HT1080 (cell line): ENCODE measurements at regions not wholly inside any gene's neighbourhood (a gene's known extent, or its start where the extent isn't known, plus 50 kb on each side); places are given as distances from the start of the nearest gene placed in this dataset.
"Not testable (repeated sequence)": the region's sequence is repeated elsewhere in the genome, so short reads cannot be mapped to it uniquely, and the experiment has no call there.

Experiments used
- DNase-seq: peaks from one replicate; pipeline ENCODE4 v3.0.0-alpha.2; 2015; ENCODE audit warnings: low read depth

DNA sequence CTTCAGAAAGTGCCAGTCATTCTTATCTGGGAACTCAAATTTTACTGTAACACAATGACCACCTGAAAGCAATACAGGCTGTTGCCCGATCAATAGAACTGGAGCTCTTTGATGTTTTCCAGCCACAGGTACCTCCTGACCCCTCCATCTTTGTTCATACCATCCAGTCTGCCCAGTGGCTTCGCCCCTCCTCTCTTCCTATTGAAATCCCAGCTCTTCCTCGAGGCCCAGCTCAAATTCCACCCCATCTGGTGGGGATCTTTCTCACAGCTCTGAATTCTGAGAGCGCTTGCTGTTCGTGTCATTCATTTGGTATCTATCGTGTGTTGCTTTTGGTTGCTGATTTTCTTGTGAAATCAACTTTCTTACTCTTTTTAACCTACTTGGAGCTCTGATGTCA is 87.9 kb upstream of the CNKSR3 start:
- DNase-seq, result no peak

DNA sequence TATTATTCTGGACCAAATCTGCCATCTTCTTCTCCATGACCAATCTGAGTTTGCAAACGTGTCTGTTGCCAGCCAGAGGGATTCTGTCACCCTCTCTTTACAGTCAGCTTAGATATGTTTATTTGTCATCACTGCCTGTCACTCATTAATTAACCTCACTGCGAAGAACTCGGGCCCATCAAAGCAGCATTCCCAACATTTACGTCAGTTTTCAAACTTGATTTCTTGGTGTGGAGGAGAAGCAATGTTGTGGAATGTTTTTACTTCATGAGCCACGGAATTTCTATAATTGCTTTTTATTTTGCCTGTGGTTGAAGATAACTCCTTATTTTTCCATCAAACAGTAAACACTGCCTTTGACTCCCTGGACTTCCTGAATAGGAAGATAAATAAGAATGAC is 91.8 kb upstream of the CNKSR3 start:
- DNase-seq, result no peak

DNA sequence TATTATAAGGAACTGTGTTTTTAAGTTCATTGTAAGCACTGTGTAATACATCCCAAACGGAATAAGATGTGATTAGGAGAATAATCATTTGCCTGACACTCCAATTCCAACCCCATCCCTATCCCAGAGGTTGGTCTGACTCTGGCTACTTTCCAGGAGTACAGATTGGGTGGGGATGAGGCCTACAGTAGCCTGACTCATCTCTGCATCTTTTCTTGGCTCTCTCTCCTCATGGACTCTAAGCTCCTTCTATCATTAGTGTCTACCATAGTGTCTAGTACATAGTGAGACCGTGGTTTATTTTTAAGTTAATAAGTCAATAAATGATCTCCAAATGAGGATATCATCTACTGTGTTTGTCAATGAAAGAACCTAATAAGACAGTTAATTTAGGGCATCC is 92.2 kb upstream of the CNKSR3 start:
- DNase-seq, result peak; percentile 21

DNA sequence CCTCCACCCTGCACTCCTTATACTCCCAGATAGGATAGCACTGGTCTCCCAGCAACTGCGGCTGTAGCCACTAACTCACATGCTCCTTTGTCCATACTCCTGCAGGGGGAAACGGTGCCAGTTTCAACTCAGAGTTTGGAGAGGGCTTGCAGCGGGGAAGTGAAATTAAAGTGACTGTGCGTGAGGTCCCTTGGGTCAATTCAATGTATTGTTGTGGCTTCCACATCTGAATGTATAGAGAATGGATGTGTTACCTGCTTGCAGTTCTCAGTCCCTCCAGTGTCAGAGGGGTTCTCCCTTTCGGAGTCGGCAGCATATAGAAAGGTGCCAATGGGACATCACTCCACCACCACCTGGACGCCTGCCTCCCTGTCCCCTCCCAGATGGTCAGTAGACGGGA is 93.6 kb upstream of the CNKSR3 start:
- DNase-seq, result no peak

DNA sequence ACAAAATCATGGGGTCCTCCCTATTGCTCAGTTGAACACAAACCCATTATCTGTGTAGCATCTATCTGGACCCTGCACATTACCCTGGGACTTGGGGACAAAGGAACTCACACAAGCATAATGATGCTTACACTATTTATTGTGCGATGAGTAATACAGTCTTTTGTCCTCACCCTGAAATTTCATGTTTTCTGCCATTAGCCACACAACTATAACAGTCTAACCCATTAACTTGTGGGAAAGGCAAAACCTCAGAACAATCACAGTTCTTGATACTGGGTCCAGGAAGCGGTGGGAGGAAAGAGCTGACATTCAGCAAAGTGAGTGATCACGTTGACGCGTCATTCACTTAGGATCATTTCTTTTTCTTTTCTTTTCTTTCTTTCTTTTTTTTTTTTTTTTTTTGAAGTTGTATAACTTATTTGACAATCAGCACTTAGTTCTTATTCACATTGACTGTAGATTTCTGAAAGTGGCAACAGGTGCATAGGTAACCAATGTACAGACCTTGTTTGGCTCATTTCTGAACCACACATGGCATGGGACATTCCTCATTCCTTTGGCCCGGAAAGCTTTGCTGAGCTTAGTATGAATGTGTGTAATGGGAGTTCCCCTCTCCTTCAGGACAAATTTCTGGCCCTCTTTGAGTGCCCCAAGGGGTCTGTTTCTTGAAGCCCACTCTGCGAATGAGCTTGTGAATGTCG is 94.8 kb upstream of the CNKSR3 start:
- DNase-seq, result peak; percentile 58

DNA sequence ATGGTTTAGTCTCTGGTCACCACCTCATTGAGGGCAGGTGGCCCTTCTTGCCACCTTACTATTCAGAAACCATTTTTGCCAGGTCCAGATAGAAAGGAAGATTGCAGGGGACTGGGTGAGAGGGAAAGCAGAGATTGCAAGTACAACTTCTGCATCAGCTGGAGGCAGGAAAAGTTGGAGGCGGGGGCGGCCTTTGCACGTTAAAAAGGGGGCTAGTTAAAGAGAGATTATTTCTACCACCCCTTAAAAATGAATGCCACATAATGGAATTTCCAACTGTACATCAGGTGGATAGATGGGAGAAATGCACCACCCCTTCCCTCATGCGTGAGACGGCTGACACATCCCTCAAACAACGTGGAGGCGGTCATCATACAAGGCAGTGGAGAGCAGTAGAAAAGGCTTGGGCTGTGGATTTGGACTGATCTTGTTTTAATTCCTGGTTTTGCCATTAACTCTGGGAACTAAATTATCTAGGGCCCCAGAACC is 95.4 kb upstream of the CNKSR3 start:
- DNase-seq, result no peak

DNA sequence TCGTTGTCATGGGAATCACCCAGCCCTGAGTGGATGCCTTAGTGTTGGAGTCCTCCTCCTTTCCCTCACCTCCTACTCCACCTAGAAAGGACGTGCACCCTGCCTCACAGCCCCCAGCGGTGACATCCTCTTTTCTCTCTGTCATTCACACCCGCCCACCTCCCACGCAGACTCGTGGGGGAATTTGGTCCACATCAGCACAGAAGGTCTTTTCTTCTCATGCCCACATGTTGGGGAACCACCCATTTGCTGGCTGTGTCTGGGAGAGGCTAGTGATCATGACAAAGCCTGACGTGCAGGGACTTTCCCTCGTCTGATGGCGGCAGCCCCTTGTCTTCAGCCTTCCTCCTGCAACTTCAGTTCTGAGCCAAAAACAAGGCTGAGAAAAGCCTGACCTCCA is 96.0 kb upstream of the CNKSR3 start:
- no peak for DNase-seq

DNA sequence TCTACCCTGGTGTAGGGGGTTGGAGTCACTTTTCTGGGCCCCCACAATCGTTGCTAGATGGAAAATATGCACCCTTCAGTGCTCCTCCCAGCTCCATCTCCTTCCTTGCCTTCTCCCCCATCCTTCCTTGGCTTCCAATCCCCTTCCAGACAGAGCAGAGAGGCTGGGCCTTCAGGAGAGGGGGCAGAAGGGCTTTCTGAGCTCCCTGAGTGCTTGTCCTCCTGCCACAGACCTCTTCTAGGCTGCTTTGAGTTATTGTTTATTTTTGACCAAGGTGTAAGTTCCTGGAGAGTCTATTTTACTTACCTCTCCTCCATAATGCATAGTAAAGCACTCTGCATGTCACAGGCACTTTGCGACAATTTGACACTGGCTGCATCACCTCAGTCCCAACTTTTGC is 96.4 kb upstream of the CNKSR3 start:
- DNase-seq, result no peak

DNA sequence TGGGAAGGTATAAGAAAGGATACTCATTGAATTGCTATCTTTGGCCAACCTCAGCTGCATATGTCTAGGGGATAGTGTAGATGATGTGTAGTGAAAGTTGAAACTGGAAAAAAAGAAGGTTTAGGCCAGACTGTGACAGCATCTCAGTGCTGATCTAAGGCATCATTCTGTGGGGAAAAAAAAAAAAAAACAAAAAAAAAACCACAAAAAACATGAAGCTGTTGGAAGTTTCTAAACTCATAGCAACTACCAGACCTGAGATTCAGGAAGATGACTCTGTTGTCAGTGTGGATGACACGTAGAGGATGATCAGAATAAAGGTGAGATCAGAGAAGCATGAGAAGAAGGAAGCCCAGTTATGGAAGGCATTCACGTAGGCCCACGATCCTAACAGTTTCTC is 100.8 kb upstream of the CNKSR3 start:
- DNase-seq, result no peak

DNA sequence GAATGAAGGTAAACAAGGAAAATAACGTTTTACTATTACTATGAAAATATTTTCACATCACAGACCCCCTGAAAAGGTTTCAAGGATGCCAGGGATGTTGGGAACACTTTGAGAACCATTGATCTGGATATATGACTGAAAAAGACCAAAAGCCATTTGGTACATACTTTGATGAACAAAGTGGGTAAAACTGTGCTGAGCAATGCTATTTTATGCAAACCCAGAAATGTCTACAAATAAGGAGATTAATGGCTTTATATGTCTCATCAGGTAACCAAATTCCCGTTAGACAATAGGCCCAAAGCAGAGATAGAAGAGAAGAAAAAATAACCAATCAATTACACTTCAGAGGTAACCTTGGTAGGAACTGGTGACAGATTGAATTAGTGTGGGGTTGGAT is 101.4 kb upstream of the CNKSR3 start:
- DNase-seq, result no peak

DNA sequence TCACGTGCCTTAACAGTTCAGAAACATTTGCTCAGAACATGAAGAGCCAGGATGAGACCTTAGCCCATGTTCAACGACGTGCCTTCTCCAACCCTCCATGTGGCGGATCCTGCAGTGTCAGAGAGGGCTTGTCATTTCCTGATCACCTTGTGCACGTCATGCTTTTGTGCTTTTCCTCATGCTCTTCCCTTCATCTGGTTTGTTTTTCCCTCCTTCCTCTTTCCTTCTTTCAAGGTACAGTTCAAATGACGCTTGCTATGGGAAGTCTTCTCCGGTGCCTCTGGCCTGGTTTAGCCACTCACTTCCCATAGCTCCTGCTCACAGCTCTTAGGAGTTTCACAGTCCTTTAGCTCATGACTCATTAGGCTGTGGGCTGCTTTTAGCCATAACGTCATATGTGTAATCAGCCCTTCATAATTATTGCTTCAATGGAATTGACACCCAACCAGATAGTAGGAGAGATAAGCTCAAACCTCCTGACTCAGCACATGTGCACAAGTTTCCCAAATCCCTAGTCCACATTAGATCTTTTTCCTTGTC is 102.7 kb upstream of the CNKSR3 start:
- DNase-seq, result peak; percentile 74

DNA sequence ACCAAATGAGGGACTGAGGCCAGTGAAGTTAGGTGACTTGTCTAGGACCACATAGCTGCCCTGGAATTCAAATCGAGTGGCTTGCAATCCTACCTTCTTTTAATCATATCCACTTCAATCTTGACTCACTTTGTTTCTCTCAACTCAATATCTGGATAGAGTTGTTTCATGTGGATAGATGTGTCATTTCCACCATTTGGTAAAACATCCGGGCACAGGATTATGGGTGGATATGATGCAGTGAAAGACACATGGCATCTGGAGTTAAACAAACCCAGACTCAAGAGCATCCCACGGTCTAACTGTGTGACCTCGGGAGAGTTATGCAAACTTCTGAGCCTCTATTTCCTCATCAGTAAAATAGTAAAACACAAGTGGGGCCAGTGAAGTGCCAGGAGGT is 103.6 kb upstream of the CNKSR3 start:
- DNase-seq, result peak; percentile 76

DNA sequence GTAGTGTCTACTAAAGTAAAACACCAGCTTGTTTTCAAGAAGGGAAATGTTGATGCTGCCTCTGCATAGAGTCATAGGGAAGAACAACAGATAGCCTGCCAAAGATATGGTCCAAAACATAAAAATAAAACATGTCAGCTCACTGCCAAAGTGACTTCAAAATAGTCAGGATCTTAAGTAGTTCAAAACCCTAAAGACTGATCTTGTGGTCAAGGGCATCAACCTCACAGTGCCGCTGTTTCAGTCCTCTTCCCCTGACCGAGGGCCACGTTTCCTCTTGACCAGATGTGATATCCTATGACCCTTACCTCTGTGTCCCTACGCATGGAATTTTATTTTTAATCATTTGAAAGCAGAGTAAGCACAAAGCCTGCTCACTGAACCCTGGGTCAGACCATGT is 104.2 kb upstream of the CNKSR3 start:
- DNase-seq, result no peak

DNA sequence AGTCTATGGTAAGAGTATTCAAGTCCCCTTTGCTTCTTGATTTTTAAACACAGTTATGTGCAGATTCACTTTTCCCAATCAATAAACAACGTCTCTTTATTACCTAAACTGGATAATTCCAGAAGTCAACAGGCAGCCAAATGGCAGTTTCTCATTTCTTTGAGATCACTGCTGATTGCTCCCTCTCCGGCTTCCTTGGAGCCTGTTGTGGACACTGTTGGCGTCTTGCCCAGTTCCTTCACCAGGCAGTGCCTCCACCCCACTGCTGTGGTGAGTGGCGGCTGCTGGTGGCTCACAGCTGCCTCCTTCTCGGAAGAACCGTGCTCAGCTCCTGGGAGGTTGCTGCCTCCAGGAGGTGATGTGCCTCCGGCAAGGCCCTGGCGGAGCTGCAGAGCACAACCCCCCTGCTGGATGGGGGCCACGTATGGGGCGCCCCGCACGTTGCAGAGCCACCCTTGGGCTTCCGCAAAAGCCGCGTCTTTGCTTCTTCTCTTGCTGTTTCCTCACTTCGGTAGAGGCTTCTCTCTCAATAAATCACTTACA is 105.1 kb upstream of the CNKSR3 start:
- DNase-seq, result peak; percentile 71

DNA sequence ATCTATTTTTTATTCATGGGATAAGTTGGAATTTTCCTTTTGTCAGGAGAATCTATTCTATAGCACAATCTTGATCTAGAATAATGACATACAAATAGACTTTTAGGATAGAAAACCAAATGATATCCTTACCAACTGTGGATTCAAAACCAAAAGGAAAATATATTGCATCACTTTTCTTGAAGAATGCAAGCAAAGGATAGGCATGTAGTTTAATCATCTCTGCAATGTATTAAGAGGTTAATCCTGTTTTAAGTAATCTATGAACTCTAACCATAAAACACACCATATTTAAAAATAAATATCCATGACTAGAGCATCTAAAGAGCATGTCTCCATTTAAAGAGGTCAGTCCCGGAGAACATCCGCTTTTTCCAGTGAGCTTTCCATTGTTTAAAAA is 106.7 kb upstream of the CNKSR3 start:
- no peak for DNase-seq

DNA sequence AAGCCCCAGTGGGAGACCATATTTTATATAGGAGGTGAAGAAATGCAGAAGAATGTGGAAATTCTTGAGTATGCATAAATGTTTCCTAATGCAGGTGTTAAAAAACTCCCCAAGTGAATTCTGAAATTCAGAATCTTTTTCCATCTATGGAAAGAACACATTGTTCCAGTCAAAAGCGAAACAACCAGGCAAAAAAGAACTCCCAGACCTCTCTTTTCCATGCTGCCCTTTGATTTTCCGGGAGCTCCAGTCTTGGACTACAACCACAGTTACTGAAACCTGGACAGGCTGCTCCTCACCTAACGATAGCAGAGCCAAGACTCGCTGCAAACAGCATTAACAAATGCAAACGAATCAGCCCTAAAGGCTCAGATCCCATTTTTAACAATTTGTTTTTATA is 108.7 kb upstream of the CNKSR3 start:
- no peak for DNase-seq

DNA sequence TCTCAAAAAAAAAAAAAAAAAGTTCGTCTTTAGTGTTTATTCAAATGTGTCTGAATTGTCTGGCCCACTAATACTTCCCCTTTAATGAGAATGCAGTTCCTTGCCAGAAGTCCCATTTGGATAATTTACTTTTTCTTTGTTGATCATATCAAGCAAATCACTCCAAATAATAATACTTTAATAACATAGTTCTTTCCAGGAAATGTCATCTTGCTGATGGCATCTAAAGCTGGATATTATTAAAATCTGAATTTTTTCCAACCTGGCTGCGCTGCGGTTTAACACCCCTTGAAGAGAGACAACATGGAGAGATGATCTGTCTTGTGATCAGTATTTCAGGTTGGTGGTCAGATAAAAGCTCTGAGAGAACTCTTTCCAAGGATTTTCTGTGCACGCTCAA is 111.2 kb upstream of the CNKSR3 start:
- no peak for DNase-seq

DNA sequence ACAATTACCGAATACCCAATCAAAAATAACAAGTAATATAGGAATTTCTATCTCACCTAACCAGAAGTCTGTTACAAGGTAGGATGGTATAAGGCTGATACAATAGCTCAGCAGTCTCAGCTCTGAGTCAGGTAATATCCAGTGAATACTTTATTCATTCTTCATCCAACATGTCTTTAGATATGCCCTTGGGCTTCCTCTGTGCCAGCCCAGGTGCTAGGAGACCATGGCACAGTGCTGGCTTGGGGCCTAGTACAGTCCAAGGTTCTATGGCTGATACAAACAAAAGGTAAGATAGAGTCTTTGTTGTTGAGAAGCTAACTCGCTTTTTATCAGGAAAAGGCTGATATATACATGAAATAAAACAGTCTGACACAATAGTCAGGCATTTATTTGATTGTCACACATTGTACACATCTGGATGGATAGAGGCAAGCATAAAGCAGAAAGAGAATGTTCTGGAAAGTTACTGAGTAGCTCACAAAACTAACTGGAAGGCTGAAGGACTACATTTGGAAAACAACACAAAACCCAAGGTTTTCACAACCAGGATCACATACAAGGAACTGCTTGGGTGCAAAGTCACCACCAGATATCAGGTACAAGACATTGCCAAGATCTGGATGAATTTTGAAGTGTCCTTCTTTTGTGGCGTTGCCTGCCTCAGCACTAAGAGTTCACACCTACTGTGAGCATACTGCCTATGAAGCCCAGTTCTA is 110.4 kb upstream of the SCAF8 start:
- DNase-seq, result no peak

DNA sequence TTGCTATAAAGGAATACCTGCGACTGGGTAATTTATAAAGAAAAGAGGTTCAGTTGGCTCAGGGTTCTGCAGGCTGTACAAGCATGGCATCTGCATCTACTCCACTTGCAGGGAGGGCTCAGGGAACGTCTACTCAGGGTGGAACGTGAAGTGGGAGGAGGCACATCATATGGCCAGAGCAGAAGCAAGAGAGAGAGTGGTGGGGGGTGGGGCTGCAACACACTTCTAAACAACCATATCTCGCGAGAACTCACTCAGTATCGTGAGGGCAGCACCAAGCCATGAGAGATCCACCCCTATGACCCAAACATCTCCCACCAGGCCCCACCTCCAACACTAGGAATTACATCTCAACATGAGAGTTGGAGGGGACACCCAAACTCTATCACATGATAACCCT is 109.8 kb upstream of the SCAF8 start:
- DNase-seq, result no peak

DNA sequence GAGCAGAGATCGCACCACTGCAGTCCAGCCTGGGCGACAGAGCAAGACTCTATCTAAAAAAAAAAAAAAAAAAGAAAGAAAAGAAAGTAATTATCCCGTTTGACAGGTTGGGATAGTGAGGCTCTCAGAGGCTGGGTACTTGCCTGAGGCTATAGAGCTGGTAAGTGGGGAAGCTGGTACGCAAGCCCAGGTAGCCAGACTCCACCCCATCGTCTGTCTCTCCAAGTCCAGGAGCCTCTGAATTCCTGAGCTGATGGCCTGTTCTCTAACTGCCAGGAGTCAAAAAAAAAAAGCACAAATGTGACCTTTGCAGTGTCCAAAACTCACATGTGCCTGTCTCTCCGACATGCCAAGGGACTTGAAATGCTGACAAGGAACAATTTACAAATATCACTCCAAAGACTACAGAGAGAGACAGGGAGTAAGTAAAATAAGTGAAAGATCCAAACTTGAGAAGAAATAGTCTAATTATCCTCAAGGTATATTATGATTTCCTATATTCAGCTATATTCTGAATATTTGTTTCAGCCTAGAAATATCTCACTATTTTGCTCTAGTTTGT is 109.1 kb upstream of the SCAF8 start:
- no peak for DNase-seq

DNA sequence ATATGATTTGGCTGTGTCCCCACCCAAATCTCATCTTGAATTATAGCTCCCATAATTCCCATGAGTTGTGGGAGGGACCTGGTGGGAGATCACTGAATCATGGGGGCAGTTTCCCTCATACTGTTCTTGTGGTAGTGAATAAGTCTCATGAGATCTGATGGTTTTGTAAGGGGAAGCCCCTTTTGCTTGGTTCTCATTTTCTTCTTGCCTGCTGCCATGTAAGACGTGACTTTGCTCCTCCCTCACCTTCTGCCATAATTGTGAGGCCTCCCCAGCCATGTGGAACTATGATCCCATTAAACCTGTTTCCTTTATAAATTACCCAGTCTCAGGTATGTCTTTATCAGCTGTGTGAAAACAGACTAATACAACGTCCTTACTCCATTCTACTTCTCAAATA is 108.5 kb upstream of the SCAF8 start:
- DNase-seq, result not testable (repeated sequence)

DNA sequence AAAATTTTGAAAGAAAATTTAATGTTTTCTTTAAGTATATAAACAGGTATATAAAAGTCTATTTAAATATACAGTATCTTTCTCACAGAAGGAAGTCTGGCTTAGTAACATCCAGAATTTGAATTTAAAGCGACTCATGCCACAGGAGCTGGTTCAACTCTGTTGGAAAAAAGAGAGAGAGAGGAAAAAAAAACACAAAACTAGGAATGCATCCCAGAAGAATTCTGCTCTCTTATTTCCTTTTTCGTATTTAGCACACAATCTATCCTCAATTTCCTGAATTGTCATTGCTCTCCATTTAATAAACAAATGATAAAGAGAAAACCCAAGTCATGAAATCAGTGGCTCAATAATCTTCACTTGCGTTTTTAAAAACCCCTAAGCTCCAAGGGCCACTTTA is 107.5 kb upstream of the SCAF8 start:
- DNase-seq, result no peak
